Suppressor macrophage treated with lipopolysaccharide for 4 hours (primary cell): ENCODE measurements at regions not wholly inside any gene's neighbourhood (a gene's known extent, or its start where the extent isn't known, plus 50 kb on each side); places are given as distances from the start of the nearest gene placed in this dataset.
A peak's percentile ranks its signal among the peaks of the same experiment; 100 is the strongest.

Experiments
- DNase-seq: peaks from one replicate; pipeline ENCODE4 v3.0.0-alpha.2; 2020

GRCh38 chr12:97097734-97098133 is 190.7 kb downstream of the NEDD1 start:
- DNase-seq: no peak

GRCh38 chr12:97109441-97109840 is 202.4 kb downstream of the NEDD1 start:
- DNase-seq: no peak

- no peak for DNase-seq
Observed at GRCh38 chr12:97112136-97112535, 205.1 kb downstream of the NEDD1 start.

- no peak for DNase-seq
Observed at GRCh38 chr12:97118796-97119375, 211.8 kb downstream of the NEDD1 start.

- no peak for DNase-seq
Observed at GRCh38 chr12:97127061-97127460, 220.0 kb downstream of the NEDD1 start.

- DNase-seq: no peak
Observed at GRCh38 chr12:97131220-97131981, 224.3 kb downstream of the NEDD1 start.

- no peak for DNase-seq
Observed at GRCh38 chr12:97132270-97132669, 225.2 kb downstream of the NEDD1 start.

GRCh38 chr12:97134495-97134894 is 227.4 kb downstream of the NEDD1 start:
- DNase-seq: no peak

- DNase-seq: no peak
Observed at GRCh38 chr12:97140355-97140754, 233.3 kb downstream of the NEDD1 start.

GRCh38 chr12:97142737-97143410 is 235.8 kb downstream of the NEDD1 start:
- no peak for DNase-seq

GRCh38 chr12:97148941-97149559 is 242.0 kb downstream of the NEDD1 start:
- peak; percentile 77 for DNase-seq

- DNase-seq: no peak
Observed at GRCh38 chr12:97151481-97151880, 244.4 kb downstream of the NEDD1 start.

- no peak for DNase-seq
Observed at GRCh38 chr12:97159377-97159776, 252.3 kb downstream of the NEDD1 start.

- DNase-seq: no peak
Observed at GRCh38 chr12:97160277-97160676, 253.2 kb downstream of the NEDD1 start.

GRCh38 chr12:97162173-97162572 is 255.1 kb downstream of the NEDD1 start:
- DNase-seq: no peak

GRCh38 chr12:97164936-97165335 is 257.9 kb downstream of the NEDD1 start:
- DNase-seq: no peak

GRCh38 chr12:97167598-97167997 is 260.5 kb downstream of the NEDD1 start:
- peak; percentile 3 for DNase-seq

GRCh38 chr12:97168804-97169203 is 261.7 kb downstream of the NEDD1 start:
- DNase-seq: no peak

GRCh38 chr12:97169889-97170567 is 263.0 kb downstream of the NEDD1 start:
- no peak for DNase-seq

GRCh38 chr12:97173688-97174410 is 266.8 kb downstream of the NEDD1 start:
- DNase-seq: no peak

GRCh38 chr12:97177481-97177880 is 270.4 kb downstream of the NEDD1 start:
- DNase-seq: no peak

- DNase-seq: no peak
Observed at GRCh38 chr12:97181571-97182265, 274.7 kb downstream of the NEDD1 start.
